ENCODE measurements at regions not wholly inside any gene's neighbourhood (a gene's known extent, or its start where the extent isn't known, plus 50 kb on each side); places are given as distances from the start of the nearest gene placed in this dataset.

- no peak overlapping the region for H3K27ac ChIP-seq (ENCODE audit: low read depth in 1 of 2, low read length in 2 of 2)
- H3K4me3 ChIP-seq (ENCODE audit: low read length in 2 of 2): no peak overlapping the region
- no peaks in the 10 kb centered on the region for H3K4me1 ChIP-seq (ENCODE audit: control insufficient read depth in 1 of 2, insufficient read depth in 2 of 2, low read length in 2 of 2)
- DNase-seq: no peak
- 53 to 67% methylated on average over 4 of the region's 4 CpGs for WGBS, 2 donors
- H3K36me3 ChIP-seq (ENCODE audit: control insufficient read depth in 1 of 2, insufficient read depth in 2 of 2, low read length in 1 of 2): no peaks in the 10 kb centered on the region
- no peak for ATAC-seq (ENCODE audit: low FRiP score)
- H3K27me3 ChIP-seq (ENCODE audit: control insufficient read depth in 1 of 2, insufficient read depth in 2 of 2, low read length in 1 of 2): no peaks in the 10 kb centered on the region
- intact Hi-C loops (cut with DNase I): no loop called here
- no peaks in the 10 kb centered on the region for H3K9me3 ChIP-seq (ENCODE audit: control insufficient read depth, low read length)
Measured at GRCh38 chr4:56264873-56265272, 122.4 kb downstream of the AASDH start.

GRCh38 chr4:56261027-56261426 is 126.3 kb downstream of the AASDH start:
- H3K36me3 ChIP-seq (ENCODE audit: control insufficient read depth in 1 of 2, insufficient read depth in 2 of 2, low read length in 1 of 2): no peaks in the 10 kb centered on the region
- H3K9me3 ChIP-seq (ENCODE audit: control insufficient read depth, low read length): no peaks in the 10 kb centered on the region
- ATAC-seq (ENCODE audit: low FRiP score) (no peak), DNase-seq (no peak)
- H3K27ac ChIP-seq (ENCODE audit: low read depth in 1 of 2, low read length in 2 of 2): no peak overlapping the region
- no peaks in the 10 kb centered on the region for H3K27me3 ChIP-seq (ENCODE audit: control insufficient read depth in 1 of 2, insufficient read depth in 2 of 2, low read length in 1 of 2)
- intact Hi-C loops (cut with DNase I): no loop called here
- 89 to 98% methylated on average over 6 of the region's 6 CpGs for WGBS, 2 donors
- H3K4me3 ChIP-seq (ENCODE audit: low read length in 2 of 2): no peak overlapping the region
- H3K4me1 ChIP-seq (ENCODE audit: control insufficient read depth in 1 of 2, insufficient read depth in 2 of 2, low read length in 2 of 2): no peaks in the 10 kb centered on the region

DNA sequence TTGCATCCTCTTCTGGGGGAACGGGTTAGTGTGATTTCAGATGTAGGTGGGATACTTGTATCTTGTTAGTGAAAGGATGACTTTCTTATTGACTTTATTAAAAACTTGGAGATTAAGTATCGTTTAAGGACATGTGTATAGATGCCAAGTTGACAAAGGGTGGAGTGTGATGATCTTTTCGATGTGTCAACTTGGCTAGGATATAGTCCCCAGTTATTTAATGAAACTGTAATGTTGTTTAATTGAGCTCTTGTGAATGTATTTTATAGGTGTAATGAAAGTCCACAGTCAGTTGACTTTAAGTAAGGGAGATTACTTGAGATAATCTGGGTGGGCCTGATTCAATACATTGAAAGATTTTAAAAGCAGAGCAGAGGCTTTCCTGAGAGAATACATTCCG is 127.0 kb downstream of the AASDH start:
- DNase-seq (no peak), ATAC-seq (ENCODE audit: low FRiP score) (no peak)
- H3K9me3 ChIP-seq (ENCODE audit: control insufficient read depth, low read length): no peaks in the 10 kb centered on the region
- H3K36me3 ChIP-seq (ENCODE audit: control insufficient read depth in 1 of 2, insufficient read depth in 2 of 2, low read length in 1 of 2): no peaks in the 10 kb centered on the region
- no peaks in the 10 kb centered on the region for H3K27me3 ChIP-seq (ENCODE audit: control insufficient read depth in 1 of 2, insufficient read depth in 2 of 2, low read length in 1 of 2)
- H3K4me3 ChIP-seq (ENCODE audit: low read length in 2 of 2): no peak overlapping the region
- no peak overlapping the region for H3K27ac ChIP-seq (ENCODE audit: low read depth in 1 of 2, low read length in 2 of 2)
- intact Hi-C loops (cut with DNase I): no loop called here
- WGBS, 2 donors: 91 to 95% methylated on average over 4 of the region's 4 CpGs
- no peaks in the 10 kb centered on the region for H3K4me1 ChIP-seq (ENCODE audit: control insufficient read depth in 1 of 2, insufficient read depth in 2 of 2, low read length in 2 of 2)

GRCh38 chr4:56259655-56260054 is 127.6 kb downstream of the AASDH start:
- WGBS, 2 donors: 69 to 73% methylated on average over 2 of the region's 2 CpGs
- Histone ChIP-seq H3K4me3 (ENCODE audit: low read length in 2 of 2) (no peak overlapping the region), H3K27ac (ENCODE audit: low read depth in 1 of 2, low read length in 2 of 2) (no peak overlapping the region), H3K27me3 (ENCODE audit: control insufficient read depth in 1 of 2, insufficient read depth in 2 of 2, low read length in 1 of 2) (no peaks in the 10 kb centered on the region), H3K9me3 (ENCODE audit: control insufficient read depth, low read length) (no peaks in the 10 kb centered on the region), H3K36me3 (ENCODE audit: control insufficient read depth in 1 of 2, insufficient read depth in 2 of 2, low read length in 1 of 2) (no peaks in the 10 kb centered on the region), H3K4me1 (ENCODE audit: control insufficient read depth in 1 of 2, insufficient read depth in 2 of 2, low read length in 2 of 2) (no peaks in the 10 kb centered on the region)
- intact Hi-C loops (cut with DNase I): no loop called here
- DNase-seq: no peak
- no peak for ATAC-seq (ENCODE audit: low FRiP score)

GRCh38 chr4:56255820-56256219 is 131.5 kb downstream of the AASDH start:
- Histone ChIP-seq H3K27ac (ENCODE audit: low read depth in 1 of 2, low read length in 2 of 2) (no peak overlapping the region), H3K4me1 (ENCODE audit: control insufficient read depth in 1 of 2, insufficient read depth in 2 of 2, low read length in 2 of 2) (no peaks in the 10 kb centered on the region), H3K4me3 (ENCODE audit: low read length in 2 of 2) (no peak overlapping the region), H3K27me3 (ENCODE audit: control insufficient read depth in 1 of 2, insufficient read depth in 2 of 2, low read length in 1 of 2) (no peaks in the 10 kb centered on the region), H3K9me3 (ENCODE audit: control insufficient read depth, low read length) (no peaks in the 10 kb centered on the region), H3K36me3 (ENCODE audit: control insufficient read depth in 1 of 2, insufficient read depth in 2 of 2, low read length in 1 of 2) (no peaks in the 10 kb centered on the region)
- intact Hi-C loops (cut with DNase I): no loop called here
- no peak for ATAC-seq (ENCODE audit: low FRiP score)
- DNase-seq: no peak
- 95 to 100% methylated on average over 1 of the region's 1 CpG for WGBS, 2 donors

DNA sequence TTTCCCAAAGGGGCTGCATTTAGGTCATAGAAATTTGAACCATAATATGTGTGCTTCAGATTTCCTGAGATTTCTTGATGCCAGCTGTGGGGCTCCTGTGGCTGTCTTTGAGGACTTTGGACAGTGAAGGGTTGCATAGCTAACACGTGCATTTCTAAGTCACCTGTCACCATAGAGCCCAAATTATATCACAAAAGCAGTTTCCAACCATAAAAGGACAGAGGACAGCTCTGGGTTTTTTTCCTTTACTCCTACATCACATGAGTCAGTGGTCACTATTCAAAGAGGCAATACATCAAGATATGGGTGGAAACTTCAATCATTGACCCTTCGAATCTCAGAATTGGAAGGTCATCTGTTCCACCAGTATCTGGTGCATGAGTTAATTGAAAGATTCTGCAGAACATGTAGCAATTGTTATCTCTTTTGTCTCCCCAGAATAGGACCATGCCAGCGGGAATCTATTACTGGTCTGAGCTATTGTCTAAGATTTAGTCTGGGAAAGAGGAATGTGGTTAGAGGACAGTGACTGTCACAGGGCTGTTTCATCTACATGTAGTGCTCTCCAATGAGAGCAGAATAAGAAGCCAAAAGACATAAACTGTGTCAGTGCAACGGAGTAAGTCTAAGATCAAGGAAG is 133.5 kb downstream of the AASDH start:
- intact Hi-C loops (cut with DNase I): no loop called here
- no peaks in the 10 kb centered on the region for H3K27me3 ChIP-seq (ENCODE audit: control insufficient read depth in 1 of 2, insufficient read depth in 2 of 2, low read length in 1 of 2)
- WGBS, 2 donors: 80 to 84% methylated on average over 4 of the region's 4 CpGs

GRCh38 chr4:56252561-56253152 is 134.6 kb downstream of the AASDH start:
- WGBS, 2 donors: 72 to 79% methylated on average over 4 of the region's 4 CpGs
- H3K4me1 ChIP-seq (ENCODE audit: control insufficient read depth in 1 of 2, insufficient read depth in 2 of 2, low read length in 2 of 2): no peaks in the 10 kb centered on the region
- H3K27me3 ChIP-seq (ENCODE audit: control insufficient read depth in 1 of 2, insufficient read depth in 2 of 2, low read length in 1 of 2): no peaks in the 10 kb centered on the region
- no peaks in the 10 kb centered on the region for H3K36me3 ChIP-seq (ENCODE audit: control insufficient read depth in 1 of 2, insufficient read depth in 2 of 2, low read length in 1 of 2)
- H3K9me3 ChIP-seq (ENCODE audit: control insufficient read depth, low read length): no peaks in the 10 kb centered on the region
- no peak overlapping the region for H3K4me3 ChIP-seq (ENCODE audit: low read length in 2 of 2)
- H3K27ac ChIP-seq (ENCODE audit: low read depth in 1 of 2, low read length in 2 of 2): no peak overlapping the region
- DNase-seq (no peak), ATAC-seq (ENCODE audit: low FRiP score) (no peak)
- intact Hi-C loops (cut with DNase I): no loop called here

More for the DNA sequence above, 133.5 kb downstream of the AASDH start:
- Histone ChIP-seq H3K27ac (ENCODE audit: low read depth in 1 of 2, low read length in 2 of 2) (no peak overlapping the region), H3K9me3 (ENCODE audit: control insufficient read depth, low read length) (no peaks in the 10 kb centered on the region), H3K4me3 (ENCODE audit: low read length in 2 of 2) (no peak overlapping the region), H3K36me3 (ENCODE audit: control insufficient read depth in 1 of 2, insufficient read depth in 2 of 2, low read length in 1 of 2) (no peaks in the 10 kb centered on the region), H3K4me1 (ENCODE audit: control insufficient read depth in 1 of 2, insufficient read depth in 2 of 2, low read length in 2 of 2) (no peaks in the 10 kb centered on the region)
- no peak for DNase-seq
- no peak for ATAC-seq (ENCODE audit: low FRiP score)

DNA sequence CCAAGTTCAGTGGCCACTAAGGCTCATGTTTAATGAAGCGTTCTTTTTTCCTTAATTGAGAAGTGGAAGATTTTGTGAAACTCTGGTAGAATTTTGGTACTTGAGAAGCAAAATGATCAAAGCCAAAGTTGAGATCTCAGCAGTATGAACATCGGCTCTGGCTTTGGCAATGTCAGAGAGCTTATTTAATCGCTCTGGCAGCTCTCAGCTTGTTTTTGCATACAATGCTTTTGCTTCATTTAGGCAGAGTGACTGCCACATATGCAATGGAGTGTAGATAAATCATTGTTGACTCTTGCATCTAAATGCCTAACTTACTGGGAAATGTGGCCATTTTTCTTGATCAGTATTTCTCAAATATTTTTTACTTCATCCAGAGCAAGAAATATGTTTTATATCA is 135.7 kb downstream of the AASDH start:
- Histone ChIP-seq H3K4me3 (ENCODE audit: low read length in 2 of 2) (no peak overlapping the region), H3K36me3 (ENCODE audit: control insufficient read depth in 1 of 2, insufficient read depth in 2 of 2, low read length in 1 of 2) (no peaks in the 10 kb centered on the region), H3K4me1 (ENCODE audit: control insufficient read depth in 1 of 2, insufficient read depth in 2 of 2, low read length in 2 of 2) (no peaks in the 10 kb centered on the region), H3K27ac (ENCODE audit: low read depth in 1 of 2, low read length in 2 of 2) (no peak overlapping the region), H3K27me3 (ENCODE audit: control insufficient read depth in 1 of 2, insufficient read depth in 2 of 2, low read length in 1 of 2) (no peaks in the 10 kb centered on the region), H3K9me3 (ENCODE audit: control insufficient read depth, low read length) (no peaks in the 10 kb centered on the region)
- 75 to 82% methylated on average over 3 of the region's 3 CpGs for WGBS, 2 donors
- intact Hi-C loops (cut with DNase I): no loop called here
- ATAC-seq (ENCODE audit: low FRiP score): no peak
- no peak for DNase-seq

DNA sequence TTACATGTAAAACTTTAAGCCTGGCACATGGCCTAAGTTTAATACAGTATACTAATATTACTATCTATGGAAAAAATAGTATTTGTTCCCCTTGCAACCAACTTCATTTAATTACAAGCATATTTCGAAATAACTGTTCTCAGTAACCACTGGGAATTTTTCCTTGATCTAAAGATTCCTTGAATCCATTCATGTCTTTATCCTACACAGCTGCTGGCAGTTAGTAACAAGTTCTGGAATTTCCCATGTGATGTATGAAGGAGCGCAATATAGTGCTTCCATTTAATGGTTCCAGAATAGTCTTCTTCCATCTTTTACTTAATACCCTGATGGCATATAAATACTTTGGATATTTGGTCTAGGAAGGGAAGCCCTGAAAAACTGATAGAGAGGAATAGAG is 136.5 kb downstream of the AASDH start:
- Histone ChIP-seq H3K4me3 (ENCODE audit: low read length in 2 of 2) (no peak overlapping the region), H3K36me3 (ENCODE audit: control insufficient read depth in 1 of 2, insufficient read depth in 2 of 2, low read length in 1 of 2) (no peaks in the 10 kb centered on the region), H3K27ac (ENCODE audit: low read depth in 1 of 2, low read length in 2 of 2) (no peak overlapping the region), H3K9me3 (ENCODE audit: control insufficient read depth, low read length) (no peaks in the 10 kb centered on the region), H3K4me1 (ENCODE audit: control insufficient read depth in 1 of 2, insufficient read depth in 2 of 2, low read length in 2 of 2) (no peaks in the 10 kb centered on the region), H3K27me3 (ENCODE audit: control insufficient read depth in 1 of 2, insufficient read depth in 2 of 2, low read length in 1 of 2) (no peaks in the 10 kb centered on the region)
- ATAC-seq (ENCODE audit: low FRiP score): no peak
- intact Hi-C loops (cut with DNase I): no loop called here
- DNase-seq: no peak
- WGBS, 2 donors: 91 to 93% methylated on average over 2 of the region's 2 CpGs
